ENCODE measurements at regions not wholly inside any gene's neighbourhood (a gene's known extent, or its start where the extent isn't known, plus 50 kb on each side); places are given as distances from the start of the nearest gene placed in this dataset.

GRCh38 chr2:129777762-129778583 is 201.5 kb upstream of the RAB6C start:
- H3K36me3 ChIP-seq (ENCODE audit: insufficient read depth, low read depth, low read length) = no peaks in the 10 kb centered on the region
- H3K27ac ChIP-seq (ENCODE audit: low read length) = no peak overlapping the region
- no peaks in the 10 kb centered on the region for H3K9me3 ChIP-seq (ENCODE audit: insufficient read depth, low read depth, low read length)
- H3K9ac ChIP-seq (ENCODE audit: low read depth, low read length) = no peak overlapping the region
- peaks cover 10% of the 10 kb centered on the region; the same call in 1 of the 2 replicates for H3K4me1 ChIP-seq (ENCODE audit: insufficient read depth, low read length)
- H3K4me3 ChIP-seq (ENCODE audit: low read length) = no peak overlapping the region
- no peaks in the 10 kb centered on the region; the same call in 1 of the 2 replicates for H3K27me3 ChIP-seq (ENCODE audit: insufficient read depth, low read length)

- Histone ChIP-seq H3K4me1 (ENCODE audit: insufficient read depth, low read length) (peaks cover 10% of the 10 kb centered on the region; the same call in 1 of the 2 replicates), H3K4me3 (ENCODE audit: low read length) (no peak overlapping the region), H3K9ac (ENCODE audit: low read depth, low read length) (no peak overlapping the region), H3K36me3 (ENCODE audit: insufficient read depth, low read depth, low read length) (no peaks in the 10 kb centered on the region), H3K27ac (ENCODE audit: low read length) (no peak overlapping the region), H3K9me3 (ENCODE audit: insufficient read depth, low read depth, low read length) (no peaks in the 10 kb centered on the region), H3K27me3 (ENCODE audit: insufficient read depth, low read length) (no peaks in the 10 kb centered on the region; the same call in 1 of the 2 replicates)
Observed at GRCh38 chr2:129778584-129778877, 200.9 kb upstream of the RAB6C start.

GRCh38 chr2:129779783-129780182 is 199.7 kb upstream of the RAB6C start:
- Histone ChIP-seq H3K9me3 (ENCODE audit: insufficient read depth, low read depth, low read length) (no peaks in the 10 kb centered on the region), H3K36me3 (ENCODE audit: insufficient read depth, low read depth, low read length) (no peaks in the 10 kb centered on the region), H3K27me3 (ENCODE audit: insufficient read depth, low read length) (no peaks in the 10 kb centered on the region; the same call in 1 of the 2 replicates), H3K4me1 (ENCODE audit: insufficient read depth, low read length) (peaks cover 10% of the 10 kb centered on the region; the same call in 1 of the 2 replicates), H3K27ac (ENCODE audit: low read length) (no peak overlapping the region), H3K4me3 (ENCODE audit: low read length) (no peak overlapping the region), H3K9ac (ENCODE audit: low read depth, low read length) (no peak overlapping the region)

GRCh38 chr2:129780316-129781270 is 198.9 kb upstream of the RAB6C start:
- H3K4me1 ChIP-seq (ENCODE audit: insufficient read depth, low read length) = peaks cover 10% of the 10 kb centered on the region; the same call in 1 of the 2 replicates
- no peaks in the 10 kb centered on the region for H3K36me3 ChIP-seq (ENCODE audit: insufficient read depth, low read depth, low read length)
- no peaks in the 10 kb centered on the region for H3K9me3 ChIP-seq (ENCODE audit: insufficient read depth, low read depth, low read length)
- no peak overlapping the region for H3K9ac ChIP-seq (ENCODE audit: low read depth, low read length)
- H3K27me3 ChIP-seq (ENCODE audit: insufficient read depth, low read length) = no peaks in the 10 kb centered on the region; the same call in 1 of the 2 replicates
- no peak overlapping the region for H3K4me3 ChIP-seq (ENCODE audit: low read length)
- H3K27ac ChIP-seq (ENCODE audit: low read length) = no peak overlapping the region

GRCh38 chr2:129781749-129782632 is 197.5 kb upstream of the RAB6C start:
- Histone ChIP-seq H3K27ac (ENCODE audit: low read length) (no peak overlapping the region), H3K9me3 (ENCODE audit: insufficient read depth, low read depth, low read length) (no peaks in the 10 kb centered on the region), H3K4me3 (ENCODE audit: low read length) (no peak overlapping the region), H3K27me3 (ENCODE audit: insufficient read depth, low read length) (no peaks in the 10 kb centered on the region; the same call in 1 of the 2 replicates), H3K36me3 (ENCODE audit: insufficient read depth, low read depth, low read length) (no peaks in the 10 kb centered on the region), H3K4me1 (ENCODE audit: insufficient read depth, low read length) (peaks cover 10% of the 10 kb centered on the region; the same call in 1 of the 2 replicates), H3K9ac (ENCODE audit: low read depth, low read length) (no peak overlapping the region)

- Histone ChIP-seq H3K27ac (ENCODE audit: low read length) (no peak overlapping the region), H3K9me3 (ENCODE audit: insufficient read depth, low read depth, low read length) (no peaks in the 10 kb centered on the region), H3K4me1 (ENCODE audit: insufficient read depth, low read length) (peaks cover 10% of the 10 kb centered on the region; the same call in 1 of the 2 replicates), H3K9ac (ENCODE audit: low read depth, low read length) (no peak overlapping the region), H3K4me3 (ENCODE audit: low read length) (no peak overlapping the region), H3K36me3 (ENCODE audit: insufficient read depth, low read depth, low read length) (no peaks in the 10 kb centered on the region), H3K27me3 (ENCODE audit: insufficient read depth, low read length) (no peaks in the 10 kb centered on the region; the same call in 1 of the 2 replicates)
Observed at GRCh38 chr2:129782633-129782990, 196.9 kb upstream of the RAB6C start.

GRCh38 chr2:129784486-129784885 is 195.0 kb upstream of the RAB6C start:
- Histone ChIP-seq H3K27me3 (ENCODE audit: insufficient read depth, low read length) (no peaks in the 10 kb centered on the region; the same call in 1 of the 2 replicates), H3K9me3 (ENCODE audit: insufficient read depth, low read depth, low read length) (no peaks in the 10 kb centered on the region), H3K4me1 (ENCODE audit: insufficient read depth, low read length) (peaks cover 10% of the 10 kb centered on the region; the same call in 1 of the 2 replicates)

GRCh38 chr2:129791712-129792111 is 187.8 kb upstream of the RAB6C start:
- H3K27me3 ChIP-seq (ENCODE audit: insufficient read depth, low read length) = no peaks in the 10 kb centered on the region
- no peaks in the 10 kb centered on the region for H3K4me1 ChIP-seq (ENCODE audit: insufficient read depth, low read length)
- H3K27ac ChIP-seq (ENCODE audit: low read length) = no peak overlapping the region
- no peak overlapping the region for H3K4me3 ChIP-seq (ENCODE audit: low read length)
- H3K9me3 ChIP-seq (ENCODE audit: insufficient read depth, low read depth, low read length) = no peaks in the 10 kb centered on the region
- H3K36me3 ChIP-seq (ENCODE audit: insufficient read depth, low read depth, low read length) = no peaks in the 10 kb centered on the region
- H3K9ac ChIP-seq (ENCODE audit: low read depth, low read length) = no peak overlapping the region

More at GRCh38 chr2:129784486-129784885, 195.0 kb upstream of the RAB6C start:
- Histone ChIP-seq H3K27ac (ENCODE audit: low read length) (no peak overlapping the region), H3K9ac (ENCODE audit: low read depth, low read length) (no peak overlapping the region), H3K4me3 (ENCODE audit: low read length) (no peak overlapping the region), H3K36me3 (ENCODE audit: insufficient read depth, low read depth, low read length) (no peaks in the 10 kb centered on the region)

GRCh38 chr2:129793431-129793902 is 186.0 kb upstream of the RAB6C start:
- H3K27ac ChIP-seq (ENCODE audit: low read length) = no peak overlapping the region
- no peaks in the 10 kb centered on the region for H3K9me3 ChIP-seq (ENCODE audit: insufficient read depth, low read depth, low read length)
- H3K4me3 ChIP-seq (ENCODE audit: low read length) = no peak overlapping the region
- no peak overlapping the region for H3K9ac ChIP-seq (ENCODE audit: low read depth, low read length)
- H3K36me3 ChIP-seq (ENCODE audit: insufficient read depth, low read depth, low read length) = no peaks in the 10 kb centered on the region
- H3K27me3 ChIP-seq (ENCODE audit: insufficient read depth, low read length) = no peaks in the 10 kb centered on the region
- no peaks in the 10 kb centered on the region for H3K4me1 ChIP-seq (ENCODE audit: insufficient read depth, low read length)

- no peak overlapping the region for H3K27ac ChIP-seq (ENCODE audit: low read length)
- H3K27me3 ChIP-seq (ENCODE audit: insufficient read depth, low read length) = no peaks in the 10 kb centered on the region
- no peak overlapping the region for H3K4me3 ChIP-seq (ENCODE audit: low read length)
- no peaks in the 10 kb centered on the region for H3K36me3 ChIP-seq (ENCODE audit: insufficient read depth, low read depth, low read length)
- no peaks in the 10 kb centered on the region for H3K9me3 ChIP-seq (ENCODE audit: insufficient read depth, low read depth, low read length)
- H3K9ac ChIP-seq (ENCODE audit: low read depth, low read length) = no peak overlapping the region
- H3K4me1 ChIP-seq (ENCODE audit: insufficient read depth, low read length) = no peaks in the 10 kb centered on the region
Observed at GRCh38 chr2:129794116-129794515, 185.3 kb upstream of the RAB6C start.

GRCh38 chr2:129794540-129794939 is 184.9 kb upstream of the RAB6C start:
- H3K4me3 ChIP-seq (ENCODE audit: low read length) = no peak overlapping the region
- no peaks in the 10 kb centered on the region for H3K4me1 ChIP-seq (ENCODE audit: insufficient read depth, low read length)
- H3K27me3 ChIP-seq (ENCODE audit: insufficient read depth, low read length) = no peaks in the 10 kb centered on the region
- H3K36me3 ChIP-seq (ENCODE audit: insufficient read depth, low read depth, low read length) = no peaks in the 10 kb centered on the region
- H3K9ac ChIP-seq (ENCODE audit: low read depth, low read length) = no peak overlapping the region
- H3K9me3 ChIP-seq (ENCODE audit: insufficient read depth, low read depth, low read length) = no peaks in the 10 kb centered on the region
- H3K27ac ChIP-seq (ENCODE audit: low read length) = no peak overlapping the region
